Transverse colon (tissue), 4 donors: ENCODE measurements at regions not wholly inside any gene's neighbourhood (a gene's known extent, or its start where the extent isn't known, plus 50 kb on each side); places are given as distances from the start of the nearest gene placed in this dataset.

Experiments used
- EP300 ChIP-seq: sonication (generic); formaldehyde crosslinking; IDR thresholded peaks from one replicate; pipeline ENCODE4 v1.6.1; 2017; ENCODE audit warnings: antibody characterized with exemption, low read depth
- POLR2AphosphoS5 ChIP-seq, 3 donors: sonication (generic); formaldehyde crosslinking; IDR thresholded peaks; one replicate each; pipeline ENCODE4 v1.6.1; 2016; ENCODE audit warnings: antibody characterized with exemption in 3 of 3
- TF ChIP-seq, protein P1 (sequence below), 5 experiments: fragments of 200-600 bp in 3 of 5; fragments of 450-650 bp in 2 of 5; sonication (generic) in 3 of 5; IDR thresholded peaks; 1 replicate in 2 of 5; 2 replicates in 3 of 5; pipeline ENCODE4 v1.5.1; 2016 to 2017; ENCODE audit warnings: antibody characterized with exemption in 5 of 5, inconsistent platforms in 3 of 5, mild to moderate bottlenecking in 2 of 5, moderate library complexity in 1 of 5

GRCh38 chr3:83233715-83234114, 1472.3 kb upstream of the GBE1 start:
- TF ChIP-seq, protein P1, sequence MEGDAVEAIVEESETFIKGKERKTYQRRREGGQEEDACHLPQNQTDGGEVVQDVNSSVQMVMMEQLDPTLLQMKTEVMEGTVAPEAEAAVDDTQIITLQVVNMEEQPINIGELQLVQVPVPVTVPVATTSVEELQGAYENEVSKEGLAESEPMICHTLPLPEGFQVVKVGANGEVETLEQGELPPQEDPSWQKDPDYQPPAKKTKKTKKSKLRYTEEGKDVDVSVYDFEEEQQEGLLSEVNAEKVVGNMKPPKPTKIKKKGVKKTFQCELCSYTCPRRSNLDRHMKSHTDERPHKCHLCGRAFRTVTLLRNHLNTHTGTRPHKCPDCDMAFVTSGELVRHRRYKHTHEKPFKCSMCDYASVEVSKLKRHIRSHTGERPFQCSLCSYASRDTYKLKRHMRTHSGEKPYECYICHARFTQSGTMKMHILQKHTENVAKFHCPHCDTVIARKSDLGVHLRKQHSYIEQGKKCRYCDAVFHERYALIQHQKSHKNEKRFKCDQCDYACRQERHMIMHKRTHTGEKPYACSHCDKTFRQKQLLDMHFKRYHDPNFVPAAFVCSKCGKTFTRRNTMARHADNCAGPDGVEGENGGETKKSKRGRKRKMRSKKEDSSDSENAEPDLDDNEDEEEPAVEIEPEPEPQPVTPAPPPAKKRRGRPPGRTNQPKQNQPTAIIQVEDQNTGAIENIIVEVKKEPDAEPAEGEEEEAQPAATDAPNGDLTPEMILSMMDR (IDR thresholded peaks at IDR 0.05), result no peak
- TF ChIP-seq POLR2AphosphoS5 (IDR thresholded peaks at IDR 0.05) (no peak), EP300 (no peak)
